ENCODE measurements at regions not wholly inside any gene's neighbourhood (a gene's known extent, or its start where the extent isn't known, plus 50 kb on each side); places are given as distances from the start of the nearest gene placed in this dataset.

- TF ChIP-seq CTCF (IDR thresholded peaks at IDR 0.05) (no peak), POLR2A (IDR thresholded peaks at IDR 0.05) (no peak)
These were observed 440.1 kb downstream of the ZNF385D start for GRCh38 chr3:21310891-21311290.

Measured in tibial nerve (tissue), 3 donors.